Caco-2 (cell line): ENCODE measurements at regions not wholly inside any gene's neighbourhood (a gene's known extent, or its start where the extent isn't known, plus 50 kb on each side); places are given as distances from the start of the nearest gene placed in this dataset.

Experiments used
- BruUV-seq: library from RNA; stranded (reverse); fragments of 400-500 nt; replicated peaks from 2 replicates; lab custom pipeline; 2021; lab: Mats Ljungman, UMichigan
- CTCF ChIA-PET: fragments of 300-600 bp; sonication (Branson Sonifier 250); formaldehyde crosslinking; loops from one replicate; lab custom pipeline; 2022; ENCODE audit warnings: antibody characterized with exemption; lab: Charles Lee
- POLR2A ChIA-PET: fragments of 300-600 bp; sonication (Branson Sonifier 250); formaldehyde crosslinking; loops from one replicate; lab custom pipeline; 2022; ENCODE audit warnings: antibody characterized with exemption; lab: Charles Lee
- DNase-seq, 2 experiments: peaks; one replicate each; pipeline versions ENCODE4 v3.0.0 to v3.0.0-alpha.2; 2020 to 2022
- H3K27me3 ChIP-seq: replicated peaks from 2 replicates; pipeline ENCODE4 v1.6.0; 2011; ENCODE audit warnings: low read length; ENCODE audit not compliant: control insufficient read depth, insufficient read depth
- H3K36me3 ChIP-seq: 2 replicates; pipeline ENCODE4 v1.5.1; 2011; ENCODE audit warnings: low read length; ENCODE audit not compliant: control insufficient read depth, insufficient read depth
- H3K4me1 ChIP-seq: fragments of 250-450 bp; sonication (Bioruptor Pico); 2 replicates; pipeline ENCODE4 v1.5.1; 2020; ENCODE audit warnings: mild to moderate bottlenecking
- H3K4me3 ChIP-seq: 2 replicates; pipeline ENCODE4 v1.5.1; 2011; ENCODE audit warnings: low read depth, mild to moderate bottlenecking, control low read depth, low read length
- H3K9me3 ChIP-seq: fragments of 250-450 bp; sonication (Bioruptor Pico); 2 replicates; pipeline ENCODE4 v1.5.1; 2020; ENCODE audit warnings: mild to moderate bottlenecking, moderate library complexity
- H3K27ac Mint-ChIP-seq: one replicate; pipeline ENCODE4 v1.8.0; 2022; ENCODE audit warnings: mixed read lengths; ENCODE audit not compliant: unreplicated experiment
- H3K27me3 Mint-ChIP-seq: one replicate; pipeline ENCODE4 v1.8.0; 2022; ENCODE audit warnings: mixed read lengths; ENCODE audit not compliant: insufficient read depth, unreplicated experiment
- H3K36me3 Mint-ChIP-seq: one replicate; pipeline ENCODE4 v1.8.0; 2022; ENCODE audit warnings: mild to moderate bottlenecking, mixed read lengths; ENCODE audit not compliant: insufficient read depth, unreplicated experiment
- H3K4me1 Mint-ChIP-seq: one replicate; pipeline ENCODE4 v1.8.0; 2022; ENCODE audit warnings: low read depth, mixed read lengths; ENCODE audit not compliant: unreplicated experiment
- H3K4me3 Mint-ChIP-seq: one replicate; pipeline ENCODE4 v1.8.0; 2022; ENCODE audit warnings: mild to moderate bottlenecking, moderate library complexity, mixed read lengths; ENCODE audit not compliant: unreplicated experiment
- H3K9me3 Mint-ChIP-seq: one replicate; pipeline ENCODE4 v1.8.0; 2022; ENCODE audit warnings: mixed read lengths; ENCODE audit not compliant: unreplicated experiment
- intact Hi-C: fragments of 100-400 bp; cut with micrococcal nuclease; formaldehyde crosslinking; loops from one replicate; pipeline ENCODE4 v1.10.0; 2022; ENCODE audit not compliant: unreplicated experiment
- TF ChIP-seq, protein P1 (sequence below), 2 experiments: fragments of 200-600 bp in 1 of 2; IDR thresholded peaks; 1 replicate in 1 of 2; 2 replicates in 1 of 2; pipeline versions ENCODE4 v1.5.1 to v1.8.0; 2011 to 2022; ENCODE audit warnings: antibody characterized with exemption in 1 of 2, control low read depth in 1 of 2, inconsistent platforms in 1 of 2, low read depth in 1 of 2, low read length in 1 of 2, mild to moderate bottlenecking in 1 of 2, moderate library complexity in 1 of 2; ENCODE audit not compliant: insufficient read depth in 1 of 2, severe bottlenecking in 1 of 2, unreplicated experiment in 1 of 2

- H3K27ac Mint-ChIP-seq, result no peak overlapping the region
- intact Hi-C loops, result loop anchor here (1.0 to 2.0 kb wide), 2 partner anchors 14 to 29 kb away; no protein-coding TSS in a partner anchor
Measured at GRCh38 chr2:37812941-37813730, 112.0 kb upstream of the RMDN2 start.

GRCh38 chr2:37816036-37816435 lies 109.1 kb upstream of the RMDN2 start:
- no peak for DNase-seq
- Mint-ChIP-seq H3K27me3 (no peaks in the 10 kb centered on the region), H3K27ac (no peak overlapping the region), H3K36me3 (no peaks in the 10 kb centered on the region), H3K4me3 (no peak overlapping the region), H3K4me1 (no peaks in the 10 kb centered on the region), H3K9me3 (peaks cover 6% of the 10 kb centered on the region)
- Histone ChIP-seq H3K27me3 (no peaks in the 10 kb centered on the region), H3K4me1 (no peaks in the 10 kb centered on the region), H3K36me3 (no peaks in the 10 kb centered on the region), H3K9me3 (no peaks in the 10 kb centered on the region), H3K4me3 (no peak overlapping the region)
- BruUV-seq, result no TSS peak
- POLR2A ChIA-PET, result no interaction called here
- TF ChIP-seq, protein P1, sequence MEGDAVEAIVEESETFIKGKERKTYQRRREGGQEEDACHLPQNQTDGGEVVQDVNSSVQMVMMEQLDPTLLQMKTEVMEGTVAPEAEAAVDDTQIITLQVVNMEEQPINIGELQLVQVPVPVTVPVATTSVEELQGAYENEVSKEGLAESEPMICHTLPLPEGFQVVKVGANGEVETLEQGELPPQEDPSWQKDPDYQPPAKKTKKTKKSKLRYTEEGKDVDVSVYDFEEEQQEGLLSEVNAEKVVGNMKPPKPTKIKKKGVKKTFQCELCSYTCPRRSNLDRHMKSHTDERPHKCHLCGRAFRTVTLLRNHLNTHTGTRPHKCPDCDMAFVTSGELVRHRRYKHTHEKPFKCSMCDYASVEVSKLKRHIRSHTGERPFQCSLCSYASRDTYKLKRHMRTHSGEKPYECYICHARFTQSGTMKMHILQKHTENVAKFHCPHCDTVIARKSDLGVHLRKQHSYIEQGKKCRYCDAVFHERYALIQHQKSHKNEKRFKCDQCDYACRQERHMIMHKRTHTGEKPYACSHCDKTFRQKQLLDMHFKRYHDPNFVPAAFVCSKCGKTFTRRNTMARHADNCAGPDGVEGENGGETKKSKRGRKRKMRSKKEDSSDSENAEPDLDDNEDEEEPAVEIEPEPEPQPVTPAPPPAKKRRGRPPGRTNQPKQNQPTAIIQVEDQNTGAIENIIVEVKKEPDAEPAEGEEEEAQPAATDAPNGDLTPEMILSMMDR (IDR thresholded peaks at IDR 0.05; ENCODE audit: insufficient read depth in 1 of 2, low read depth in 1 of 2, low read length in 1 of 2, severe bottlenecking in 1 of 2, unreplicated experiment in 1 of 2), result no peak
- CTCF ChIA-PET, result no interaction called here
- intact Hi-C loops, result no loop called here

More at GRCh38 chr2:37812941-37813730, 112.0 kb upstream of the RMDN2 start:
- Histone ChIP-seq H3K27me3 (no peaks in the 10 kb centered on the region), H3K4me1 (peaks cover 7% of the 10 kb centered on the region), H3K4me3 (no peak overlapping the region), H3K36me3 (no peaks in the 10 kb centered on the region), H3K9me3 (peaks cover 10% of the 10 kb centered on the region)
- no peaks in the 10 kb centered on the region for H3K36me3 Mint-ChIP-seq
- H3K9me3 Mint-ChIP-seq, result peaks cover 31% of the 10 kb centered on the region
- no peaks in the 10 kb centered on the region for H3K27me3 Mint-ChIP-seq
- TF ChIP-seq, protein P1 (IDR thresholded peaks at IDR 0.05; ENCODE audit: insufficient read depth in 1 of 2, low read depth in 1 of 2, low read length in 1 of 2, severe bottlenecking in 1 of 2, unreplicated experiment in 1 of 2), result no peak
- CTCF ChIA-PET, result no interaction called here
- BruUV-seq, result no TSS peak
- POLR2A ChIA-PET, result no interaction called here
- no peak for DNase-seq
- H3K4me1 Mint-ChIP-seq, result peaks cover 20% of the 10 kb centered on the region
- no peak overlapping the region for H3K4me3 Mint-ChIP-seq

DNA sequence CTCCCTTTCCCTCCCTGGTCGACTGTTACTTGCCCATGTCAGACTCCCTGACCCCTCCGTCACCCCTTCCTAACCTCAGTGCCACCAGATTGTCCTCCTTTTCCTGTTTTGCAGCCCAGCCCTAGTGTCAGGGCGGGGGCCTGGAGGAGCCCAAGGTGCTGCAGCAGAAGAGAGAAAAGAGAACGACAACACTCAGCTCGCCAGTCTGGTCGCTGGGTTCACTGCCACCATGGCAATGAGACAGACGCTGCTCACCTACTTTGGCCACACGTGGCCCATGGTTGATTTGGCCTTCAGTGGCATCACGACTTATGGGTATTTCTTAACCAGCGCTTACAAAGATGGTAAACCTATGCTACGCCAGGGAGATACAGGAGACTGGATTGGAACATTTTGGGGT lies 108.4 kb upstream of the RMDN2 start:
- no peaks in the 10 kb centered on the region for H3K27me3 Mint-ChIP-seq
- no peaks in the 10 kb centered on the region for H3K9me3 Mint-ChIP-seq
- no peak overlapping the region for H3K27ac Mint-ChIP-seq
- H3K4me1 ChIP-seq, result no peaks in the 10 kb centered on the region
- no TSS peak for BruUV-seq
- H3K36me3 ChIP-seq, result no peaks in the 10 kb centered on the region
- no peaks in the 10 kb centered on the region for H3K4me1 Mint-ChIP-seq
- H3K9me3 ChIP-seq, result no peaks in the 10 kb centered on the region
- no peak overlapping the region for H3K4me3 ChIP-seq
- no peak for DNase-seq
- no peak overlapping the region for H3K4me3 Mint-ChIP-seq
- TF ChIP-seq, protein P1 (IDR thresholded peaks at IDR 0.05; ENCODE audit: insufficient read depth in 1 of 2, low read depth in 1 of 2, low read length in 1 of 2, severe bottlenecking in 1 of 2, unreplicated experiment in 1 of 2), result no peak
- H3K36me3 Mint-ChIP-seq, result no peaks in the 10 kb centered on the region
- ChIA-PET POLR2A (no interaction called here), CTCF (no interaction called here)
- H3K27me3 ChIP-seq, result no peaks in the 10 kb centered on the region
- intact Hi-C loops, result no loop called here
